Loucy (cell line): ENCODE measurements at regions not wholly inside any gene's neighbourhood (a gene's known extent, or its start where the extent isn't known, plus 50 kb on each side); places are given as distances from the start of the nearest gene placed in this dataset.

Experiments
- EZH2phosphoT487 ChIP-seq: fragments of 200-600 bp; IDR thresholded peaks from 2 replicates; pipeline ENCODE4 v1.6.1; 2018; ENCODE audit warnings: antibody characterized with exemption, mild to moderate bottlenecking, moderate library complexity, borderline replicate concordance
- TF ChIP-seq, protein P1 (sequence below): fragments of 200-600 bp; sonication (generic); conservative IDR thresholded peaks from 2 replicates; pipeline ENCODE4 v1.5.1; 2014; ENCODE audit warnings: mild to moderate bottlenecking, antibody characterized with exemption, low read length

- TF ChIP-seq, protein P1, sequence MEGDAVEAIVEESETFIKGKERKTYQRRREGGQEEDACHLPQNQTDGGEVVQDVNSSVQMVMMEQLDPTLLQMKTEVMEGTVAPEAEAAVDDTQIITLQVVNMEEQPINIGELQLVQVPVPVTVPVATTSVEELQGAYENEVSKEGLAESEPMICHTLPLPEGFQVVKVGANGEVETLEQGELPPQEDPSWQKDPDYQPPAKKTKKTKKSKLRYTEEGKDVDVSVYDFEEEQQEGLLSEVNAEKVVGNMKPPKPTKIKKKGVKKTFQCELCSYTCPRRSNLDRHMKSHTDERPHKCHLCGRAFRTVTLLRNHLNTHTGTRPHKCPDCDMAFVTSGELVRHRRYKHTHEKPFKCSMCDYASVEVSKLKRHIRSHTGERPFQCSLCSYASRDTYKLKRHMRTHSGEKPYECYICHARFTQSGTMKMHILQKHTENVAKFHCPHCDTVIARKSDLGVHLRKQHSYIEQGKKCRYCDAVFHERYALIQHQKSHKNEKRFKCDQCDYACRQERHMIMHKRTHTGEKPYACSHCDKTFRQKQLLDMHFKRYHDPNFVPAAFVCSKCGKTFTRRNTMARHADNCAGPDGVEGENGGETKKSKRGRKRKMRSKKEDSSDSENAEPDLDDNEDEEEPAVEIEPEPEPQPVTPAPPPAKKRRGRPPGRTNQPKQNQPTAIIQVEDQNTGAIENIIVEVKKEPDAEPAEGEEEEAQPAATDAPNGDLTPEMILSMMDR: no peak
- TF ChIP-seq EZH2phosphoT487: no peak
Measured at GRCh38 chr11:45021692-45022141, 71.0 kb upstream of the TP53I11 start.
